GM21423 (cell line): ENCODE measurements at regions not wholly inside any gene's neighbourhood (a gene's known extent, or its start where the extent isn't known, plus 50 kb on each side); places are given as distances from the start of the nearest gene placed in this dataset.

ENCODE experiments used
- ATAC-seq: cut with Tn5 transposase; IDR thresholded peaks from one replicate; pipeline ENCODE4 v1.9.1; 2021; ENCODE audit warnings: mild to moderate bottlenecking, moderate library complexity; ENCODE audit not compliant: unreplicated experiment

- ATAC-seq, result no peak
Observed at GRCh38 chr5:173718469-173718868, 102.0 kb upstream of the BOD1 start.

GRCh38 chr5:173719731-173720082 is 103.3 kb upstream of the BOD1 start:
- ATAC-seq, result no peak

GRCh38 chr5:173720286-173720952 is 104.0 kb upstream of the BOD1 start:
- no peak for ATAC-seq

GRCh38 chr5:173720953-173721600 is 104.6 kb upstream of the BOD1 start:
- ATAC-seq, result no peak

- no peak for ATAC-seq
Observed at GRCh38 chr5:173721601-173722232, 105.3 kb upstream of the BOD1 start.

- ATAC-seq, result no peak
Observed at GRCh38 chr5:173726846-173727557, 110.6 kb upstream of the BOD1 start.

- ATAC-seq, result no peak
Observed at GRCh38 chr5:173727839-173728778, 111.7 kb upstream of the BOD1 start.

GRCh38 chr5:173729079-173729765 is 112.8 kb upstream of the BOD1 start:
- no peak for ATAC-seq

- ATAC-seq, result no peak
Observed at GRCh38 chr5:173730632-173731298, 114.3 kb upstream of the BOD1 start.

- no peak for ATAC-seq
Observed at GRCh38 chr5:173733021-173733420, 116.6 kb upstream of the BOD1 start.

GRCh38 chr5:173733425-173733824 is 117.0 kb upstream of the BOD1 start:
- ATAC-seq, result no peak

GRCh38 chr5:173733831-173734501 is 117.5 kb upstream of the BOD1 start:
- ATAC-seq, result no peak

GRCh38 chr5:173734716-173735115 is 118.3 kb upstream of the BOD1 start:
- ATAC-seq, result no peak

GRCh38 chr5:173735184-173735583 is 118.7 kb upstream of the BOD1 start:
- no peak for ATAC-seq

GRCh38 chr5:173735691-173736090 is 119.2 kb upstream of the BOD1 start:
- no peak for ATAC-seq

- ATAC-seq, result no peak
Observed at GRCh38 chr5:173736374-173736773, 119.9 kb upstream of the BOD1 start.

- peak; percentile 76 for ATAC-seq
Observed at GRCh38 chr5:173736923-173737412, 120.5 kb upstream of the BOD1 start.

GRCh38 chr5:173739741-173740140 is 123.3 kb upstream of the BOD1 start:
- no peak for ATAC-seq

GRCh38 chr5:173740400-173740799 is 124.0 kb upstream of the BOD1 start:
- no peak for ATAC-seq
